ENCODE measurements at regions not wholly inside any gene's neighbourhood (a gene's known extent, or its start where the extent isn't known, plus 50 kb on each side); places are given as distances from the start of the nearest gene placed in this dataset.

- TF ChIP-seq POLR2AphosphoS5 (IDR thresholded peaks at IDR 0.05): no peak
- no peak for TF ChIP-seq CTCF (IDR thresholded peaks at IDR 0.05)
- no peak for TF ChIP-seq POLR2A (IDR thresholded peaks at IDR 0.05)
- no peak for TF ChIP-seq EP300 (IDR thresholded peaks at IDR 0.05; ENCODE audit: low read depth)
These were observed 138.6 kb upstream of the GPRIN3 start for GRCh38 chr4:89446193-89446592.

All from transverse colon (tissue), 4 donors.